GM12872 (cell line): ENCODE measurements at regions not wholly inside any gene's neighbourhood (a gene's known extent, or its start where the extent isn't known, plus 50 kb on each side); places are given as distances from the start of the nearest gene placed in this dataset.

Experiments used
- CTCF ChIP-seq: IDR thresholded peaks from 3 replicates; pipeline ENCODE4 v1.5.1; 2011; ENCODE audit warnings: low read depth, mild to moderate bottlenecking, low read length, moderate library complexity; ENCODE audit not compliant: insufficient read depth

- no peak for TF ChIP-seq CTCF
Observed at GRCh38 chr1:18553388-18553787, 72.7 kb downstream of the KLHDC7A start.

- no peak for TF ChIP-seq CTCF
Observed at GRCh38 chr1:18554099-18554498, 73.4 kb downstream of the KLHDC7A start.

- TF ChIP-seq CTCF, result no peak
Observed at GRCh38 chr1:18554597-18554996, 73.9 kb downstream of the KLHDC7A start.

GRCh38 chr1:18555036-18555435 is 74.3 kb downstream of the KLHDC7A start:
- no peak for TF ChIP-seq CTCF

GRCh38 chr1:18556364-18556763 is 74.3 kb upstream of the PAX7 start:
- TF ChIP-seq CTCF, result peak; percentile 43; the same call in 2 of the 3 replicates

- TF ChIP-seq CTCF, result no peak
Observed at GRCh38 chr1:18557621-18558465, 72.8 kb upstream of the PAX7 start.

- 0 out of 3 replicates have a peak, but pooled peaks have one; percentile 27 for TF ChIP-seq CTCF
Observed at GRCh38 chr1:18560692-18561091, 70.0 kb upstream of the PAX7 start.
